Ascending aorta (tissue), 2 donors: ENCODE measurements at regions not wholly inside any gene's neighbourhood (a gene's known extent, or its start where the extent isn't known, plus 50 kb on each side); places are given as distances from the start of the nearest gene placed in this dataset.

Experiments
- DNase-seq, 2 donors: peaks; one replicate each; pipeline ENCODE4 v3.0.0-alpha.2; 2019; ENCODE audit warnings: low spot score in 2 of 2
- H3K27ac ChIP-seq, 2 donors: fragments of 200-600 bp; sonication (generic); one replicate each; pipeline ENCODE4 v1.5.1; 2016 to 2017; ENCODE audit warnings: mild to moderate bottlenecking in 1 of 2
- H3K27me3 ChIP-seq: fragments of 200-600 bp; sonication (generic); one replicate; pipeline ENCODE4 v1.5.1; 2017
- H3K36me3 ChIP-seq, 2 donors: fragments of 200-600 bp; sonication (generic); one replicate each; pipeline ENCODE4 v1.5.1; 2016
- H3K4me1 ChIP-seq, 2 donors: fragments of 200-600 bp; sonication (generic); one replicate each; pipeline ENCODE4 v1.5.1; 2016 to 2017; ENCODE audit warnings: mild to moderate bottlenecking in 1 of 2
- H3K4me3 ChIP-seq, 2 donors: fragments of 200-600 bp; sonication (generic); one replicate each; pipeline ENCODE4 v1.5.1; 2016 to 2017; ENCODE audit warnings: mild to moderate bottlenecking in 1 of 2
- H3K9me3 ChIP-seq, 2 donors: fragments of 200-600 bp; sonication (generic); one replicate each; pipeline ENCODE4 v1.5.1; 2016
- CTCF ChIP-seq, 3 experiments: fragments of 200-600 bp in 2 of 3; fragments of 450-650 bp in 1 of 3; sonication (generic) in 2 of 3; IDR thresholded peaks; one replicate each; pipeline ENCODE4 v1.5.1; 2016 to 2019; ENCODE audit warnings: antibody characterized with exemption in 3 of 3, mild to moderate bottlenecking in 1 of 3, moderate library complexity in 1 of 3
- intact Hi-C: fragments of 100-400 bp; cut with DNase I; formaldehyde crosslinking; loops from one replicate; pipeline ENCODE4 v1.15.1; 2023

- no peaks in the 10 kb centered on the region for H3K4me1 ChIP-seq
- no peak for TF ChIP-seq CTCF (IDR thresholded peaks at IDR 0.05)
- no peak for DNase-seq
- H3K36me3 ChIP-seq = no peaks in the 10 kb centered on the region
- peaks cover 0 to 6% of the 10 kb centered on the region in 2 donors for H3K9me3 ChIP-seq
- no peaks in the 10 kb centered on the region for H3K27me3 ChIP-seq
- H3K4me3 ChIP-seq = no peak overlapping the region
- intact Hi-C loops = no loop called here
- no peak overlapping the region for H3K27ac ChIP-seq
Observed at GRCh38 chr22:49331878-49332277, 495.8 kb downstream of the BRD1 start.

DNA sequence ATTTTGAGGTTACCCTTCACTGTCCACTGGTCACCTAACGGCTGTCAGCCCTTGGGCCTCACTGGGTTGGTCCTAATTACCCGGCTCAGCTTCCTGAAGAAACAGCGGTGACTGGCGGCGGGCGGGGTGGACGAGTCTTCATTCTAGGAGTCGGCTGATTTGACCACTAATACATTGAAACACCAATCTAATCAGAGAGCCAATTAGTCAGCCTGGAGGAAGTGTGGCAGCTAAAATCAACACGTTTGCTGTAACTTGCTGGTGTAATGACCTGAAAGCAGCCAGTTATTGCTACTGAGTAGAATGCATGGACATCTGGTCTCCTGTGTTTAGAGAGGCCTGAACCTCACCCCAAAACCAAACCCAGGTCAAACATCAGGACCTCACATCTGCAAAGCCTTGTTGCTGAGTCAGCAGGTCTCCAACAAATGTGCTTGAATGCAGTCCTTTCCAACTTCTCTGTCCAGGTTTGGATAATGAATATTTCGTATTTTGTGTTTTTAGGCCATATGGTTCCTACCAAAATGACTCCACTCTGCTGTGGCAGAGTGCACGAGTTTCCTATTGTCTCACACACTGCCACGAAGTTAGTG lies 496.4 kb downstream of the BRD1 start:
- DNase-seq = no peak
- Histone ChIP-seq H3K9me3 (peaks cover 0 to 6% of the 10 kb centered on the region in 2 donors), H3K4me1 (no peaks in the 10 kb centered on the region), H3K36me3 (no peaks in the 10 kb centered on the region), H3K4me3 (no peak overlapping the region), H3K27me3 (no peaks in the 10 kb centered on the region), H3K27ac (no peak overlapping the region)
- no peak for TF ChIP-seq CTCF (IDR thresholded peaks at IDR 0.05)
- intact Hi-C loops = no loop called here

DNA sequence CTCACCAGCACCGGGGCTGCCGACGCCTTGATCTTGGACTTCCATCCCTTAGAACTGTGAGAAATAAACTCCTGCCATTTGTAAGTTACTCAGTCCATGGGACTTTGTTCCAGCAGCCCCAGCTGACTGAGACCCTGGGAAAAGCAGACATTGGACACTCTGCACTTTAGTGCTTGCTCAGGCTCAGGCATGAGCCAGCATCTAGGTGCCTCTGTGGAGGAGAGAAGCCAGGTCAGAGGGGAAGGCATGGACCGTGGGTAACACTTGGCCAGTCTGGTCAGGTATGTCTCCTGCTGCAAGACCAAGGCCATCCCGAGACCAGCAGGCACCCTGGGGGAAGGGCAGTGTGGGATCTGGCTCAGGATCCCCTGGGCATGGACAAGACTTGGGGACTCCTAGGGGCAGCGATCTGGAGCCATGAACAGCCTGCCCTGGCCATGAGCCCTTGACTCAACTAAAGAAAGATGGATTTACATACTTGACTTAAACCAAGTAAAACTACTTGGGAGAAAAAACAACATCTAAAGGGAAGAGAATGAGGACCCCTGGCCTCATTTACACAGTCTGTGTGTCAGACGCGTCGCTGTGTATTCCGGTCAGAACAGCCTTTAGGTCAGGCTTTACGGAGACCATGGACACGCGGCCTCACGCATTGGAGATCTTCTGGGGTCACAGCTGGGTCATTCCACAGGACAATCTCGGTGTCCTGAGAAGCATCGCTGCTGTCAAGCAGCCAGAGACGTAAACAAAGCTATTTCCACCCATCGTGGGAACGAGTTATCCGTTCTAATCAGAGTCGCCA lies 497.1 kb downstream of the BRD1 start:
- no peaks in the 10 kb centered on the region for H3K4me1 ChIP-seq
- no peak overlapping the region for H3K4me3 ChIP-seq
- intact Hi-C loops = no loop called here
- TF ChIP-seq CTCF (IDR thresholded peaks at IDR 0.05) = no peak
- H3K27me3 ChIP-seq = no peaks in the 10 kb centered on the region
- H3K9me3 ChIP-seq = peaks cover 0 to 6% of the 10 kb centered on the region in 2 donors
- H3K27ac ChIP-seq = no peak overlapping the region
- no peak for DNase-seq
- H3K36me3 ChIP-seq = no peaks in the 10 kb centered on the region

- peaks cover 0 to 6% of the 10 kb centered on the region in 2 donors for H3K9me3 ChIP-seq
- no peak for TF ChIP-seq CTCF (IDR thresholded peaks at IDR 0.05)
- H3K36me3 ChIP-seq = no peaks in the 10 kb centered on the region
- H3K4me3 ChIP-seq = no peak overlapping the region
- DNase-seq = no peak
- intact Hi-C loops = no loop called here
- no peak overlapping the region for H3K27ac ChIP-seq
- H3K4me1 ChIP-seq = no peaks in the 10 kb centered on the region
- H3K27me3 ChIP-seq = no peaks in the 10 kb centered on the region
Observed at GRCh38 chr22:49329636-49330035, 498.0 kb downstream of the BRD1 start.

DNA sequence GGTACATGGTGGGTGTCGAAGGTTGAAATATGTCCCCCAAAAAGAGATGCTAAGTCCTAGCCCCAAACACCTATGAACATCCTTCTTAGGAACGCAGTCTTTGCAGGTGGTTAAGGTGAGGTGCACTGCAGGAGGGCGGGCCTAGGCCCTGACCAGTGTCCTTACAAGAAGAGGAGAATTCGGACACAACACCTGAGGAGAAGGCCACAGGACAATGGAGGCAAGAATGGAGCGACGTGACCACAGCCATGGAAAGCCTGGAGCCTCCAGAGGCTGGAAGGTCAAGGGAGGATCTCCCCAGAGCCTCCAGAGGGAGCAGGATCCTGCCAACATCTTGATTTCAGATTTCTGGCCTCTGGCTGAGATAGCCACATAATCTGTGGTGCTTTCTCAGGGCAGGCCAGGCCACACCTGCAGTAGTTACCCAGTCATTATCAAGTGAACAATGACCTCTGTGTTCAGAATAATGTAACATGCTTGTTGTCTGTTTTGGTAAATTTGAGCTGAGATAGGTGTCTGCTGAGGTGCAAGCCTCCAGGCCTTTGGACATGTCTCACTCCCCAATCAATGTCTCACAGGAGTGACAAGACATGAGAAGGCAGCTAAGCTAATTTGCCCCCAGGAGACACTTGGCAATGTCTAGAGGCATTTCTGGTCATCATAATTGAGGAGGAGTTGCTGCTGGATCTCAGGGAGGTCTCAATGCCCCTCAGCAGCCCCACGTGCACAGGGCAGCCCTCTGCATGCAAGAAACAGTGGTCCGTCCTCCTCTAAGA lies 498.9 kb downstream of the BRD1 start:
- no peak for DNase-seq
- intact Hi-C loops = no loop called here
- no peaks in the 10 kb centered on the region for H3K27me3 ChIP-seq

More for the DNA sequence above, 498.9 kb downstream of the BRD1 start:
- Histone ChIP-seq H3K9me3 (peaks cover 0 to 6% of the 10 kb centered on the region in 2 donors), H3K4me3 (no peak overlapping the region), H3K4me1 (no peaks in the 10 kb centered on the region), H3K36me3 (no peaks in the 10 kb centered on the region), H3K27ac (no peak overlapping the region)
- TF ChIP-seq CTCF (IDR thresholded peaks at IDR 0.05) = no peak
